Stimulated activated CD8-positive, alpha-beta memory T cell treated with anti-CD3 and anti-CD28 coated beads, Interleukin-15, amount 100 ng/mL, for 48 hours (primary cell): ENCODE measurements at regions not wholly inside any gene's neighbourhood (a gene's known extent, or its start where the extent isn't known, plus 50 kb on each side); places are given as distances from the start of the nearest gene placed in this dataset.

Source experiments
- DNase-seq, 2 donors: peaks; one replicate each; pipeline ENCODE4 v3.0.0-alpha.2; 2020; ENCODE audit warnings: low read depth in 2 of 2

- DNase-seq = no peak
These were observed 307.7 kb downstream of the ARPP21 start for GRCh38 chr3:35946854-35947515.

- no peak for DNase-seq
These were observed 310.7 kb downstream of the ARPP21 start for GRCh38 chr3:35950021-35950420.

DNA sequence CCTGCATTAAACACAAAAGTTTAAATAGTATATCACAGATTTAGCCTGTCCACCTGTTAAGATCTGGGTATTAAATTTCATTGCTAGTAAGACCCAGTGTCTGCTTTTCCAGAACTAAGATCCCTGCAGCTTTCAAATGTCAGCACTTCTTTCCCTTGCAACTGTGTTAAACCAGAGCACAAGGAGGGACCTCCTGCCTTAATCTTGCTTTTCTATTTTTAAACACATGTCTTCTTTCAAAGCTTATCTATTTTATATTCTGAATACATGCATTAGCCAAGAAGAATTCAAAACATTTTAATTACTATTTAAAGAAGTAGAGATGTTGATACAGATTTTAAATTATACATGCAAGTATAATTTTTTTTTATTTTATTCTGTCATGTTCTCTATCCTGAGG, 315.1 kb downstream of the ARPP21 start:
- DNase-seq = no peak

DNA sequence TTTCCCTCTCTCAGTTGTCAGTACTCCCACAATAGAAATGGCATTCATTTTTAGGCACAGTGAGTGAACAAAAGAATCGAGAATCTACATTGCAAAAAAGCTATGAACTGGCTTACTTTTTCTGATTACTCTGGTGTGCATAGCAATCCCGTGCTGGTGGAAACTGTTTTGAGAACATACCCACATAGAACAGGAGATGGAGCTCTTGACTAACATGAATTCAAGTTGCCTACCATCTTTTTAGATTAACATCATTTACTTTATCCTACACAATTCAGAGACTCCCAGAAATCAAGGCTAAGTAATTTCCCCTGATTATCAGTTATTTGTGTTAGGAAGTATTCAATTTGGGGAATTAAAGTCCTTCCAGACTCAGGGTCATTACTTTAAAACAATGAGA, 326.6 kb downstream of the ARPP21 start:
- no peak for DNase-seq

DNA sequence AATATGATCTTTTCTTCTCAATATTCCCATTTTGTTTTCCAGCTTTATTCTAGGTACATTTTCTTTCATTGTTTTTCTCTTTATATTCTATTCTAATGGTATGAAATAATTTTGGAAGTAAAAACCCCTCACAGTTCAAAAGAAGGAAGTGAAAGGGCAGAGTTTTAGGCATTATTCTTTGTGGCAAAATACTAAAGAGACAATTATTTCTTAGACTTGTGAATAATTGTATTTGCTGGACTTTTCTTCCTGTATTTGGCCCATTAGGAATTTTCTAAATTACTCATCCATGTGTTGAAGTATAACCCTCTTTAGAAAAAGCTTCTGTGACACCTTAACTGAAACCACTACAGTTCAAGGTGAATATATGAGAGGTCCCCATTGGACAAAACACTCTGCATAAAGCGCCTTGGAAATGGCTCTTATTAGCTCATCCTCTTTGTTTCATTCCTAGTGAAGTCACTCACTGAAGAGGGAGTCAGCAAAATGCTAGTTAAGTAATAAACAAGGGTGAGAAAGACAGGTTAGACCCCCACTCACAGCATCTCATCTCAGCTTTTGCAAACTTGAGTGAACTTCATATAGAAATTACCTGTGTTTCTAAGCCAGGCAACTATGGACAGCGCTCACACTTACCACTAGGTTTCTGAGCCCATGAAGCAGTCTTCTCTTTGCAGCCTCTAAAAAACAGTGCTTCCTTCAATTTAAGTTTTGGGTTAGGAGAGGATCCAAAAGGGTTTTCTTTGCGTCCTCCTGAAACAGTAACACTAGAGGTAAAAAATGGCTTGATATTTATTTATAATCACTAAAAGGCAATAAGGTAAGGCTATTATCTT, 327.5 kb downstream of the ARPP21 start:
- no peak for DNase-seq

DNA sequence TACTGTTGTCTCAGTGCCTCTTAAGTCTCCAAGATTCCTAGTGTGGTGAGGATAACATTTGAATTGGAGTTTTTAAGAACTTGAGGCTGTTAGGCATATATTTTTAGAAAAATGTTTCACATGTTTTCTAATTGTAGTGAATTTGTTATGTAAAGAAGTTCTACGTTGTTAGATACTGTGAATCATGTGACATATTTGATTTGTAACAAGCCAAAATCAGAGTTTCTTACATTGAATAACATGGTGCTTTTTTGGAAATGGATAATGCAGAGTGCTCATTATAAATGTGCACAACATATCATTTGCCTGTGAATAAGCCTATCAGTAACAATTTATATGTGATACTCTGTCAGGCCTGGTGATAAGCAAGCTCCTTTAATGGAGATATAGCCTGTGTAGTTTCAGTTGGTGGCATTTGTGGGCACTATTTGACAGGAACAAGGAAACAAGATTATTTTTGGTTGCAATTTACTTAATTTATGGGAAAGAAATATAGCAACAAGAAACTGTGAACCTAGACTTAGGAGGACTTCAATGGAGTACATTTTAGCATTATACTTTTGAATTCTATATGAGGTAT, 328.8 kb downstream of the ARPP21 start:
- no peak for DNase-seq

GRCh38 chr3:35969406-35969805, 330.1 kb downstream of the ARPP21 start:
- DNase-seq = no peak

GRCh38 chr3:35970793-35971192, 331.5 kb downstream of the ARPP21 start:
- DNase-seq = no peak

DNA sequence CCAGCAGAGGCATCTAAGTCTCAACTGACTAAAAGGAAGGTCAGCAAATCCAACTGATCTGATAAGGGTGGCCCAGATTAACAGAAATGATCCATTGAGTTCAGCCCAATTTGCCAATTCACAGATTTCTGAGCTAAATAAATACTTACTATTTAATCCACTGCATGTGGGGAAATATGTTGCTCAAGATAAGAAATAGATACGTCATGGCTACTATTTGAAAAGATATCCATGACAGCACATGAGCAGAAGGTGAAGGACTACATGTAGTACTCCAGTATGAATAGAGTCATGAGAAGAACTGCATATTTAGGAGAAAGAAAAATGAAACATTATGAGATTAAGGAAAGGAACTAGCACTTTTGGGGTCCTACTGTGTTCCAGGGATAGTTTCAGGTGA, 332.4 kb downstream of the ARPP21 start:
- DNase-seq = no peak

DNA sequence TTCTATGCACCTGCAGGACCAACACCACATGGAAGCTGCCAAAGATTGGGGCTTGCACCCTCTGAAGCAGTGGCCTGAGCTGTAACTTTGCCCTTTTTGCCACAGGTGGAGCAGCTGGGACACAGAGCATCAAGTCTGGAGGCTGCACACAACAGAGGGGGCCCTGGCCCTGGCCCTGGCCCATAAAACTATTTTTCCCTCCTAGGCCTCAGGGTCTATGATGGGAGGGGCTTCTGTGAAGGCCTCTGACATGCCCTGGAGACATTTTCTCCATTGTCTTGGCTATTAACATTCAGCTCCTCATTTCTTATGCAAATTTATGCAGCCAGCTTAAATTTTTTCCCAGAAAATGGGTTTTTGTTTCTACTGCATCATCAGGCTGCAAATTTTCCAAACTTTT, 335.5 kb downstream of the ARPP21 start:
- no peak for DNase-seq

GRCh38 chr3:35986161-35986560, 346.8 kb downstream of the ARPP21 start:
- DNase-seq = no peak

- no peak for DNase-seq
These were observed 348.1 kb downstream of the ARPP21 start for GRCh38 chr3:35987386-35987785.

- DNase-seq = no peak
These were observed 352.7 kb downstream of the ARPP21 start for GRCh38 chr3:35992041-35992440.

- no peak for DNase-seq
These were observed 368.5 kb upstream of the STAC start for GRCh38 chr3:36011791-36012190.

DNA sequence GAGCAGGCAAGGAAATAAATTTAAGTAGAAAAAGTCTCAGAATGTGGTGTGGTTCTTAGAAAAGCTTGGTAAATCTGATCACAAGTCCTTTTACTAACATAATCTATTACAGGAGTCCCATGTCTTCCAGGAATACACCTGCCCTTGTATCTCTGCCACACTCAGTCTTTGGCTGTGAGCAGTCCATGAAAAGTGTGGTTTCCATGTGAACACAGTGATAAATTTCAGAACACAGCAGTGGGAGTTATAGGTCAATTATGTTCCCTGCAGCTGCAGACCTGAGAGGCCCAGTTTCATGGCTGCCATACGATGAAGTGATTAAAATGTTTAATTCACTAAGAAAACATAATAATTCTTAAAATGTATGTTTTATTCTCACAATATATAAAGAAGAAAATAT, 366.9 kb upstream of the STAC start:
- no peak for DNase-seq

- no peak for DNase-seq
These were observed 355.1 kb upstream of the STAC start for GRCh38 chr3:36025232-36025631.

GRCh38 chr3:36032180-36033047, 347.9 kb upstream of the STAC start:
- no peak for DNase-seq

GRCh38 chr3:36058404-36059030, 321.8 kb upstream of the STAC start:
- DNase-seq = no peak

DNA sequence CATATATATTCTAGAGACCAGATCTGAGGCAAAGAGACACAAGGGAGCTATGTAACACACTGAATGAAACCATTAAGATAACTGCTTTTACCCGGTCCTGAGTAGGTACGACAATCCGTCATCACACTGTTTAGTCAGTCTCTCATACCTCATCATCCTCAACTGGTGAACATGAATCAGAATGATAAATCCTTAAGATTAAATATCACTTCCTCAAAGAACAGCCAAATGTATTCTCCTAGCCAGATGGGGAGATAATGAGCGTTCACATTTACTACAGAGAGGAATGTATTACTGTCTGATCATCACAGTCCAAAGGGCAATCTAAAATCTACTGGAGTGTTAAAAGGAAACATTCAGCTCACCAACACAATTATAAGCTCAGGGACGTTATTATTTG, 319.4 kb upstream of the STAC start:
- DNase-seq = no peak

GRCh38 chr3:36063992-36064391, 316.3 kb upstream of the STAC start:
- DNase-seq = no peak

- DNase-seq = no peak
These were observed 315.0 kb upstream of the STAC start for GRCh38 chr3:36065321-36065720.

GRCh38 chr3:36075491-36075890, 304.8 kb upstream of the STAC start:
- DNase-seq = no peak
